Tibial nerve (tissue), 4 donors: ENCODE measurements at regions not wholly inside any gene's neighbourhood (a gene's known extent, or its start where the extent isn't known, plus 50 kb on each side); places are given as distances from the start of the nearest gene placed in this dataset. TPM values are rescaled to one million over a fixed set of nuclear protein-coding genes. Genes with fewer than 3 reads are reported as not detected.

Source experiments
- DNase-seq, 2 donors: peaks; one replicate each; pipeline ENCODE4 v3.0.0-alpha.2; 2019; ENCODE audit warnings: low spot score in 2 of 2
- H3K27ac ChIP-seq, 4 donors: fragments of 200-600 bp; sonication (generic) in 3 of 4; one replicate each; pipeline ENCODE4 v1.5.1; 2017 to 2019; ENCODE audit warnings: mild to moderate bottlenecking in 1 of 4
- H3K27me3 ChIP-seq, 2 donors: fragments of 200-600 bp; sonication (generic) in 1 of 2; one replicate each; pipeline versions ENCODE4 v1.5.1 to v1.6.0; 2017 to 2019
- H3K36me3 ChIP-seq, 3 donors: fragments of 200-600 bp; sonication (generic); one replicate each; pipeline ENCODE4 v1.5.1; 2018 to 2019
- H3K4me1 ChIP-seq, 4 donors: fragments of 200-600 bp; sonication (generic) in 3 of 4; one replicate each; pipeline ENCODE4 v1.5.1; 2017 to 2019
- H3K4me3 ChIP-seq, 4 donors: fragments of 200-600 bp; sonication (generic) in 3 of 4; one replicate each; pipeline ENCODE4 v1.5.1; 2017 to 2019; ENCODE audit warnings: mild to moderate bottlenecking in 1 of 4, moderate library complexity in 1 of 4
- H3K9me3 ChIP-seq, 4 donors: fragments of 200-600 bp; sonication (generic) in 3 of 4; one replicate each; pipeline ENCODE4 v1.5.1; 2017 to 2019
- CTCF ChIP-seq, 5 experiments: fragments of 200-600 bp in 3 of 5; fragments of 450-650 bp in 2 of 5; sonication (generic) in 3 of 5; IDR thresholded peaks; one replicate each; pipeline ENCODE4 v1.5.1; 2016 to 2019; ENCODE audit warnings: antibody characterized with exemption in 5 of 5, mild to moderate bottlenecking in 3 of 5, moderate library complexity in 2 of 5
- EP300 ChIP-seq, 2 donors: sonication (generic); formaldehyde crosslinking; IDR thresholded peaks; one replicate each; pipeline ENCODE4 v1.6.1; 2017; ENCODE audit warnings: antibody characterized with exemption in 2 of 2, mild to moderate bottlenecking in 1 of 2
- POLR2A ChIP-seq, 2 donors: fragments of 450-650 bp; IDR thresholded peaks; one replicate each; pipeline ENCODE4 v1.6.1; 2017; ENCODE audit warnings: antibody characterized with exemption in 2 of 2, mild to moderate bottlenecking in 2 of 2, moderate library complexity in 2 of 2
- WGBS, 2 donors: methylation state at CpG; one replicate each; pipeline ENCODE4 v1.1.5; 2018; 5-methylcytosine and 5-hydroxymethylcytosine counted together
- small RNA-seq: library from RNA; depleted of rRNA; stranded (forward); fragments of <200 nt; gene quantifications from one replicate; pipeline ENCODE3, GENCODE V24; 2016

GRCh38 chr6:2296781-2297180 is 51.4 kb upstream of the GMDS start:
- peaks cover 0 to 60% (median 9%) of the 10 kb centered on the region in 4 donors for H3K9me3 ChIP-seq
- H3K36me3 ChIP-seq: peaks cover 0 to 12% (median 0%) of the 10 kb centered on the region in 3 donors
- TF ChIP-seq EP300 (IDR thresholded peaks at IDR 0.05): no peak
- no peak for TF ChIP-seq CTCF (IDR thresholded peaks at IDR 0.05)
- no peak for TF ChIP-seq POLR2A (IDR thresholded peaks at IDR 0.05)
- H3K4me1 ChIP-seq: no peaks in the 10 kb centered on the region
- WGBS, 2 donors: 89 to 96% methylated on average over 2 of the region's 2 CpGs
- H3K27me3 ChIP-seq: no peaks in the 10 kb centered on the region
- H3K4me3 ChIP-seq: no peak overlapping the region
- no peak overlapping the region for H3K27ac ChIP-seq
- DNase-seq: no peak

Small RNA genes lying in the stretch of these regions (small RNA-seq; reads per million reads assigned to genes)
- gene HMGN2P28: not detected
